GM20000 (cell line): ENCODE measurements at regions not wholly inside any gene's neighbourhood (a gene's known extent, or its start where the extent isn't known, plus 50 kb on each side); places are given as distances from the start of the nearest gene placed in this dataset.

ENCODE experiments used
- DNase-seq: peaks from one replicate; pipeline ENCODE4 v3.0.0; 2012; ENCODE audit warnings: low spot score
- TF ChIP-seq, protein P1 (sequence below): IDR thresholded peaks from 2 replicates; pipeline ENCODE4 v1.5.1; 2012; ENCODE audit warnings: mild to moderate bottlenecking, control low read depth; ENCODE audit errors: extremely low read depth, missing control alignments

DNA sequence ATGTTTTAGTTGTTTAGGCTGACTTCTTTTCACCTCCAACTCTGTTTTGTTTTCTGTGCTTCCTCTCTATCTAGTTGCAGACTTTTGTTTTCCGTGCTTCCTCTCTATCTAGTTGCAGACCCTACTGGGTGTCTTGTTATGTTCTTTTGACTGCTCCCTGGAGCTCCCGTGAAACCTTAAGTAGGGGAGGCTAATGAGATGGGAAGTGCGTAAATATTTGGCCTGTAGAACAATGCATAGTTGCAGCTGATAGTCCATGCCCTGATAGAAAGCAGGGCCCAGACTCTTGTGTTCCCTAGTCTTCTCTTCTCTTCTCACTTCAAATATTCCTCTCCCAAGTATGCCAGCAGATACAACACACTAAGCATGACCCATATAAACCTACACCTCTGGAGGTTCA, 757.0 kb downstream of the BRINP1 start:
- DNase-seq = no peak
- TF ChIP-seq, protein P1, sequence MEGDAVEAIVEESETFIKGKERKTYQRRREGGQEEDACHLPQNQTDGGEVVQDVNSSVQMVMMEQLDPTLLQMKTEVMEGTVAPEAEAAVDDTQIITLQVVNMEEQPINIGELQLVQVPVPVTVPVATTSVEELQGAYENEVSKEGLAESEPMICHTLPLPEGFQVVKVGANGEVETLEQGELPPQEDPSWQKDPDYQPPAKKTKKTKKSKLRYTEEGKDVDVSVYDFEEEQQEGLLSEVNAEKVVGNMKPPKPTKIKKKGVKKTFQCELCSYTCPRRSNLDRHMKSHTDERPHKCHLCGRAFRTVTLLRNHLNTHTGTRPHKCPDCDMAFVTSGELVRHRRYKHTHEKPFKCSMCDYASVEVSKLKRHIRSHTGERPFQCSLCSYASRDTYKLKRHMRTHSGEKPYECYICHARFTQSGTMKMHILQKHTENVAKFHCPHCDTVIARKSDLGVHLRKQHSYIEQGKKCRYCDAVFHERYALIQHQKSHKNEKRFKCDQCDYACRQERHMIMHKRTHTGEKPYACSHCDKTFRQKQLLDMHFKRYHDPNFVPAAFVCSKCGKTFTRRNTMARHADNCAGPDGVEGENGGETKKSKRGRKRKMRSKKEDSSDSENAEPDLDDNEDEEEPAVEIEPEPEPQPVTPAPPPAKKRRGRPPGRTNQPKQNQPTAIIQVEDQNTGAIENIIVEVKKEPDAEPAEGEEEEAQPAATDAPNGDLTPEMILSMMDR = no peak

DNA sequence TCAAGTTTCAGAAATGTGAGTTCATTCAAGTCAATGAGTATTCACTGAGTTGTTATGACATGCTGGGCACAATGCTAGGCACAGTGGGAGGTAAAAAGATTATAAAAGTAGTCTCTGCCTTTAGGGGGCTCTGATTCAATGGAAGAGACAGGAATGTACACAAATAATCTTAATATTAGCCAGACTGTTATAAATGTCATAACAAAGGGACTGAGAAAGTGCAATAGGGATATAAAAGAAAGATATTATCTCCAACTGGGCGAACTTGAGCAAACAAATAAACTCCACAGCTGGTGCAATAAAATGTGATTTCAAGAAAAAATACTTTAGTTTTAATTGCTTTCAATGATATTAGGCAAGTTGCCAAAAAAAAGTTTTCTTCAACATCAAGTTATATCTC, 755.2 kb downstream of the BRINP1 start:
- no peak for DNase-seq

DNA sequence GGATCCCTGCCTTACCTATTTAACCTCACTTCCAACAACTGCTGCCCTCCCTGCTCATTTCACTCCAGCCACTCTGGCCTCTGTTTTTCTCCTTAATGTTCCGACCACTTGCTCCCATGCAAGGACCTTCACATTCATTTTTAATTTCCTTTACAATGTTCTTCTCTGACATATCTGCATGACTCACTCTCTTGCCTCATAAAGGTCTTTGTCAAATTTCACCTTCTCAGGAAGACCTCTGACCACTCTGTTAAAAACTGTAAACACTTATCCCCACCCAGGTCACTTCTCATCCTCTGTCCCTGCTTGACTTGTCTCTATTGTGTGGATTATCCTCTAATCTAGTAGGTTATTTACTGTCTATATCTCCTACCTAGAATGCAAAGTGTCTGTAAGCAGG, 751.2 kb downstream of the BRINP1 start:
- DNase-seq = no peak
- TF ChIP-seq, protein P1 = no peak

More for the DNA sequence above, 755.2 kb downstream of the BRINP1 start:
- TF ChIP-seq, protein P1 = no peak

DNA sequence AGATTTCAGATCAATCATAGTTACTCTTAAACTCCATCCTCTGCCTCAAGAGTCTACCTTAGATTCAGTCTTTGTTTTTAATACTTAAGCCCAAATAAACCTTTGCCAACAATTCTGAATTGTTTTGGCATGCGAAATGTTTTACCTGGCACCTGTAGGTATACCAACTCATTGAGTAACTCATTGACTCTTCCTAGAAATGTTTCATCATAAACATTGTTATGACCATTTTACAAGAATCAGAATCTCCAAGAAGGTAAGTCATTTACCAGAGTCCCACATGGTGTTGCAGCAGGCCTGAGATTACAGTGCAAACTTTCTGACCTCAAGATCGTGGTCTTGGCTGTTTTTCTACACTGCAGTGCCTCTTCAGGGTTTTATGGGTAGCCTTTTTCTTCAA, 750.4 kb downstream of the BRINP1 start:
- no peak for DNase-seq
- TF ChIP-seq, protein P1 = no peak

DNA sequence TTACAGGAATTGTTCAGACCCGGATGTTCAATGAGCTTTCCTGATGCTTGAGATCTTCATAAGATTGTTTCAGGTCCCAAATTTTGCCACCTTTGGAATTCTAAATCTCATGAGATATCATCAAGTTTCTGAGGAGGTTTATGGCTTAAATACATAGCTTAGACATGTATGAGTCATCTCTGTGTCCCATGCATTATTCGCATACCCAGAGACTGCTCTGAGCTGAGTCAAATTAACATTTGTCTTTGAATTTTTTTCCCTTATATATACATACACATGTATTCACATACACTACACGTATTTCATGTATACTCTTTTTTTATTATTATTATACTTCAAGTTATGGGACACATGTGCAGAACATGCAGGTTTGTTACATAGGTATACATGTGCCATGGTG, 744.6 kb downstream of the BRINP1 start:
- TF ChIP-seq, protein P1 = no peak
- DNase-seq = no peak

DNA sequence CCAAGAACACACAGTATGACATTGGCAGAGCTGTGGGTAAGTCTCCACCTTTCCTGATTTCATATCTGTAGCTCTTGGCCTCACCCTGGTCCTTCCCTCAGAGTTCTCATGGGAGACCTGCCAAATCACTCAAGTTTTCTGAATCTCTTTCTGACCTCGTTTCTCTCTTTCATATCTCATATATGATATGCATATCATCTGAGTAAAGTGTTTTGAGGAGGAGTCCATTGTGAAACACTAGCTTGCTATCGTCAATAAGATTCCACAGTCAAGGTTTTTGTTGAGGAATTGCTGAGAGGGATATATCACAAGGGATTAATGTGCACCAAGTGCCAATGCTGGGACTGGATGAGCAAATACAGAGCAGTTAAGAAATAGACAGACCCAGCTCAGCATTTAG, 739.2 kb downstream of the BRINP1 start:
- DNase-seq = no peak
- TF ChIP-seq, protein P1 = no peak

DNA sequence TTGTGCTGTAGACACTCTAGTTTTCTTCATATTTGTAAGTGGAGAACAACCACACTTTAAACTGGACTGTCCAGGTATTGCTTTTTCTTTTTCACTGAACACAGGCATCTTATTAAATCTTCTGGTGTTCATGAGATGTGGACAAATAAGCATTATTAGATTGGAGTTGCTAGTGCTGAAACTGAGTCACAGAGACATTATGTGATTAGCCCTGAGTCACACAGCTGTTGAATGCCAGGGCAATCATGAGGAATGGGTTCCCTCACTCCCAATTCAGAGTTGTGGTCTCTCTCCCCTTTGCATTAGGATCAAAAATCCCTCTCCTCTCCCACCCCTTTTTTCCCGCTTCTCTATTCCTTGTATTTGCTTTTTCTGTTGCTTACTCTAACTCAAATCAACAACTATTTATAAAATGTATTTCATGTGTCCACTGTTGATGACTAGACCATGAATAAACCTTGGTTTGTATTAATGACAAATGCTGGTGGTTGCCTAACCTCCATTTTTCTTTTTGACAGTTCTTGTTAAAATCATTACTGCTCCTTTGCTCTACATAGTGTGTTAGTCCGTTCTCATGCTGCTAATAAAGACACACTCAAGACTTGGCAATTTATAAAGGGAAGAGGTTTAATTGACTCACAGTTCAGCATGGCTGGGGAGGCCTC, 738.2 kb downstream of the BRINP1 start:
- no peak for DNase-seq
- TF ChIP-seq, protein P1 = no peak
